HepG2 (cell line): ENCODE measurements at regions not wholly inside any gene's neighbourhood (a gene's known extent, or its start where the extent isn't known, plus 50 kb on each side); places are given as distances from the start of the nearest gene placed in this dataset.

ENCODE experiments used
- ATAC-seq: fragments of 200-7000 bp; cut with Tn5 transposase; 3 replicates; pipeline ENCODE4 v1.9.1; 2020; ENCODE audit warnings: mild to moderate bottlenecking, moderate library complexity
- BruUV-seq: library from RNA; stranded (reverse); fragments of 400-500 nt; replicated peaks from 2 replicates; lab custom pipeline; 2021; lab: Mats Ljungman, UMichigan
- CTCF ChIA-PET: fragments of 300-600 bp; formaldehyde crosslinking; extraction: SDS; loops from one replicate; lab custom pipeline; 2021; ENCODE audit warnings: low total read pairs, inconsistent platforms, low intra/inter-chr PET ratio; lab: Yijun Ruan, JAX
- POLR2A ChIA-PET: fragments of 350-600 bp; sonication (Branson Sonifier 250); formaldehyde crosslinking; loops from one replicate; lab custom pipeline; 2020; ENCODE audit warnings: antibody characterized with exemption, inconsistent platforms; lab: Yijun Ruan, JAX
- DNase-seq: peaks from one replicate; pipeline ENCODE4 v3.0.0-alpha.2; 2015; ENCODE audit warnings: low spot score
- FAIRE-seq: peaks from 3 replicates; lab custom pipeline; 2011; peaks lifted over from hg19 to GRCh38; lab: Jason Lieb, UNC
- H2AFZ ChIP-seq: one replicate; pipeline ENCODE4 v1.6.1; 2011; ENCODE audit warnings: low read length, inconsistent platforms
- H3K27ac ChIP-seq: fragments of 300-600 bp; 3 replicates; pipeline ENCODE4 v1.8.0; 2011; ENCODE audit warnings: mixed run types, mild to moderate bottlenecking, mixed read lengths, low read length, inconsistent platforms; ENCODE audit not compliant: insufficient read depth; ENCODE audit errors: extremely low read length
- H3K27me3 ChIP-seq, 2 experiments: fragments of 200-600 bp in 1 of 2; 2 replicates in 1 of 2; 3 replicates in 1 of 2; pipeline versions ENCODE4 v1.6.0 to v1.8.0; 2011; ENCODE audit warnings: low read length in 2 of 2, mild to moderate bottlenecking in 2 of 2, moderate library complexity in 2 of 2, inconsistent platforms in 1 of 2; ENCODE audit not compliant: insufficient read depth in 2 of 2, control insufficient read depth in 1 of 2
- H3K36me3 ChIP-seq, 2 experiments: fragments of 200-600 bp in 1 of 2; replicated peaks in 1 of 2; 2 replicates in 1 of 2; 3 replicates in 1 of 2; pipeline versions ENCODE4 v1.5.1 to v1.8.0; 2011; ENCODE audit warnings: low read length in 2 of 2, inconsistent platforms in 1 of 2; ENCODE audit not compliant: insufficient read depth in 2 of 2, control insufficient read depth in 1 of 2
- H3K4me1 ChIP-seq: 2 replicates; pipeline ENCODE4 v1.5.1; 2012; ENCODE audit warnings: low read length, inconsistent platforms; ENCODE audit not compliant: insufficient read depth
- H3K4me2 ChIP-seq: 2 replicates; pipeline ENCODE4 v1.6.0; 2011; ENCODE audit warnings: low read depth, low read length, inconsistent platforms
- H3K4me3 ChIP-seq, 3 experiments: fragments of 200-600 bp in 1 of 3; sonication (generic), shearing (Covaris generic) in 1 of 3; replicated peaks in 1 of 3; 2 replicates each; pipeline ENCODE4 v1.5.1; 2011 to 2016; ENCODE audit warnings: low read length in 3 of 3, inconsistent platforms in 2 of 3, low read depth in 2 of 3, mild to moderate bottlenecking in 2 of 3, control low read depth in 1 of 3, mixed read lengths in 1 of 3; ENCODE audit not compliant: insufficient read depth in 1 of 3
- H3K79me2 ChIP-seq: one replicate; pipeline ENCODE4 v1.6.1; 2011; ENCODE audit warnings: low read length, inconsistent platforms; ENCODE audit not compliant: insufficient read depth
- H3K9ac ChIP-seq: 2 replicates; pipeline ENCODE4 v1.6.0; 2011; ENCODE audit warnings: mild to moderate bottlenecking, low read depth, low read length, inconsistent platforms; ENCODE audit not compliant: insufficient read depth
- H3K9me3 ChIP-seq: 2 replicates; pipeline ENCODE4 v1.5.1; 2012; ENCODE audit warnings: mild to moderate bottlenecking, low read length
- H4K20me1 ChIP-seq: 2 replicates; pipeline ENCODE4 v1.6.0; 2011; ENCODE audit warnings: inconsistent platforms, mild to moderate bottlenecking, low read length, moderate library complexity; ENCODE audit not compliant: insufficient read depth
- AGO2 ChIP-seq: fragments of 200-400 bp; formaldehyde crosslinking; optimal IDR thresholded peaks from 2 replicates; pipeline ENCODE3; 2017; ENCODE audit warnings: mild to moderate bottlenecking, low read depth, low read length, moderate library complexity
- FOSL2 ChIP-seq: sonication (generic); formaldehyde crosslinking; IDR thresholded peaks from 2 replicates; pipeline ENCODE4 v1.4.0; 2020; ENCODE audit warnings: missing genetic modification reagents
- HNRNPK ChIP-seq: fragments of 200-400 bp; formaldehyde crosslinking; IDR thresholded peaks from 2 replicates; pipeline ENCODE4 v1.6.1; 2018; ENCODE audit warnings: low read length, low read depth, moderate library complexity, mild to moderate bottlenecking; ENCODE audit not compliant: poor library complexity, severe bottlenecking
- MIER2 ChIP-seq: IDR thresholded peaks from 2 replicates; pipeline ENCODE4 v1.6.1; 2016; ENCODE audit warnings: missing biosample characterization, missing genetic modification reagents
- NBN ChIP-seq: fragments of 450-650 bp; conservative IDR thresholded peaks from 2 replicates; pipeline ENCODE4 v1.6.1; 2017
- PHF20 ChIP-seq: sonication (generic); formaldehyde crosslinking; IDR thresholded peaks from 2 replicates; pipeline ENCODE4 v1.5.0; 2020; ENCODE audit warnings: mild to moderate bottlenecking, missing genetic modification reagents
- PTBP1 ChIP-seq: fragments of 200-400 bp; formaldehyde crosslinking; IDR thresholded peaks from 2 replicates; pipeline ENCODE4 v1.6.1; 2018; ENCODE audit warnings: low read length, low read depth; ENCODE audit not compliant: poor library complexity, severe bottlenecking
- TCF12 ChIP-seq, 2 experiments: fragments of 450-650 bp in 1 of 2; sonication (generic) in 1 of 2; formaldehyde crosslinking in 1 of 2; IDR thresholded peaks; 2 replicates each; pipeline versions ENCODE4 v1.6.1 to v1.8.0; 2017 to 2022; ENCODE audit warnings: antibody characterized with exemption in 1 of 2, mild to moderate bottlenecking in 1 of 2, missing genetic modification reagents in 1 of 2, moderate library complexity in 1 of 2
- TMF1 ChIP-seq: sonication (generic); formaldehyde crosslinking; IDR thresholded peaks from 2 replicates; pipeline ENCODE4 v1.8.1; 2022; ENCODE audit warnings: low read depth, missing genetic modification reagents
- ZMYM4 ChIP-seq: sonication (generic); formaldehyde crosslinking; IDR thresholded peaks from 2 replicates; pipeline ENCODE4 v1.8.1; 2023; ENCODE audit warnings: mild to moderate bottlenecking, missing genetic modification reagents
- WGBS: methylation state at CpG from one replicate; pipeline ENCODE4 v1.1.6; 2017; ENCODE audit warnings: low lambda C conversion rate; 5-methylcytosine and 5-hydroxymethylcytosine counted together
- in situ Hi-C: cut with HindIII; loops from 2 replicates; pipeline ENCODE4 v1.10.0; 2017; ENCODE audit warnings: low pct_unique_long_range_greater_than_20kb; ENCODE audit not compliant: extremely low pct_ligation_motif_present
- intact Hi-C: fragments of 100-400 bp; cut with micrococcal nuclease; formaldehyde crosslinking; loops from one replicate; pipeline ENCODE4 v1.10.0; 2022; ENCODE audit not compliant: unreplicated experiment
- TF ChIP-seq, protein P1 (sequence below): sonication (generic); formaldehyde crosslinking; IDR thresholded peaks from 2 replicates; pipeline ENCODE4; 2020; ENCODE audit warnings: missing genetic modification reagents, mild to moderate bottlenecking, borderline replicate concordance

DNA sequence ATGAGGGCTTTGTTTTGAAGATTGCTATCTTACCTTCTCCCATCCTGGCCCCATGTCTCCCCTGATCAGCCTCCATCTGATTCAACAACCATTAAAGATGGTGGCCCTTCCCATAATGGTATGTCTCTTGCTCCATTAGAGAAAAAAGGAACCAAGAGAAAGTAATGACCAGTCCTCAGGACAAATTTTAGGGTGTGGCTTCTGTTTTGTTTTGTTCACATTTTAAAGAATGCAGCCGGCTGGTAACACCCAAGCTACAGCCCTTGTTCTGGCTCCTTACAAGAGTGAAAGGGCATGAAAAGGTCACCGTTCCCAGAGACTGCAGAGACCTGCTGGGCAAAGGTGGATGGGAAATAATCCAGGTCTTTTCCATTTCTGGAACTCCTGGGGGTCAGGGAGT lies 287.9 kb upstream of the NEBL start:
- H3K9me3 ChIP-seq = peaks cover 5% of the 10 kb centered on the region; the same call in 1 of the 2 replicates
- H3K4me1 ChIP-seq = no peaks in the 10 kb centered on the region
- no peak for FAIRE-seq
- H3K4me3 ChIP-seq = no peak overlapping the region
- intact Hi-C loops (no loop called here), in situ Hi-C loops (no loop called here)
- ChIA-PET POLR2A (no interaction called here), CTCF (no interaction called here)
- no peak for TF ChIP-seq PTBP1
- no peak for TF ChIP-seq TMF1
- no peak for TF ChIP-seq FOSL2
- TF ChIP-seq AGO2 = no peak
- TF ChIP-seq TCF12 (IDR thresholded peaks at IDR 0.05) = no peak
- TF ChIP-seq TCF12 (CRISPR knock-in tag; IDR thresholded peaks at IDR 0.05) = no peak
- TF ChIP-seq ZMYM4 (CRISPR knock-in tag) = no peak
- no peak for TF ChIP-seq PHF20 (CRISPR knock-in tag)
- TF ChIP-seq, protein P1, sequence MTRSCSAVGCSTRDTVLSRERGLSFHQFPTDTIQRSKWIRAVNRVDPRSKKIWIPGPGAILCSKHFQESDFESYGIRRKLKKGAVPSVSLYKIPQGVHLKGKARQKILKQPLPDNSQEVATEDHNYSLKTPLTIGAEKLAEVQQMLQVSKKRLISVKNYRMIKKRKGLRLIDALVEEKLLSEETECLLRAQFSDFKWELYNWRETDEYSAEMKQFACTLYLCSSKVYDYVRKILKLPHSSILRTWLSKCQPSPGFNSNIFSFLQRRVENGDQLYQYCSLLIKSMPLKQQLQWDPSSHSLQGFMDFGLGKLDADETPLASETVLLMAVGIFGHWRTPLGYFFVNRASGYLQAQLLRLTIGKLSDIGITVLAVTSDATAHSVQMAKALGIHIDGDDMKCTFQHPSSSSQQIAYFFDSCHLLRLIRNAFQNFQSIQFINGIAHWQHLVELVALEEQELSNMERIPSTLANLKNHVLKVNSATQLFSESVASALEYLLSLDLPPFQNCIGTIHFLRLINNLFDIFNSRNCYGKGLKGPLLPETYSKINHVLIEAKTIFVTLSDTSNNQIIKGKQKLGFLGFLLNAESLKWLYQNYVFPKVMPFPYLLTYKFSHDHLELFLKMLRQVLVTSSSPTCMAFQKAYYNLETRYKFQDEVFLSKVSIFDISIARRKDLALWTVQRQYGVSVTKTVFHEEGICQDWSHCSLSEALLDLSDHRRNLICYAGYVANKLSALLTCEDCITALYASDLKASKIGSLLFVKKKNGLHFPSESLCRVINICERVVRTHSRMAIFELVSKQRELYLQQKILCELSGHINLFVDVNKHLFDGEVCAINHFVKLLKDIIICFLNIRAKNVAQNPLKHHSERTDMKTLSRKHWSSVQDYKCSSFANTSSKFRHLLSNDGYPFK = no peak
- no peak for TF ChIP-seq MIER2 (CRISPR knock-in tag)
- TF ChIP-seq NBN = no peak
- no peak for TF ChIP-seq HNRNPK
- no peak for ATAC-seq
- no peak overlapping the region for H2AFZ ChIP-seq
- H3K36me3 ChIP-seq = no peaks in the 10 kb centered on the region
- H3K27me3 ChIP-seq = peaks cover 0 to 9% of the 10 kb centered on the region in 2 experiments; a peak in 3 of 5 replicates
- WGBS = 32% methylated on average over 2 of the region's 2 CpGs
- no peak for DNase-seq
- H4K20me1 ChIP-seq = no peaks in the 10 kb centered on the region
- H3K9ac ChIP-seq = no peak overlapping the region
- no peaks in the 10 kb centered on the region for H3K79me2 ChIP-seq
- no TSS peak for BruUV-seq
- H3K4me2 ChIP-seq = no peak overlapping the region
- no peak overlapping the region for H3K27ac ChIP-seq
